Mucosa of descending colon (tissue), 3 donors: ENCODE measurements at regions not wholly inside any gene's neighbourhood (a gene's known extent, or its start where the extent isn't known, plus 50 kb on each side); places are given as distances from the start of the nearest gene placed in this dataset.

Experiments used
- ATAC-seq: fragments of 200-7000 bp; cut with Tn5 transposase; one replicate; pipeline ENCODE4 v1.9.1; 2020; ENCODE audit warnings: mild to moderate bottlenecking, moderate library complexity
- DNase-seq, 3 donors: peaks; one replicate each; pipeline ENCODE4 v3.0.0-alpha.2; 2020
- H3K36me3 ChIP-seq: fragments of 200-600 bp; one replicate; pipeline ENCODE4 v1.8.0; 2021; ENCODE audit warnings: low read depth, mild to moderate bottlenecking
- H3K4me1 ChIP-seq: fragments of 200-600 bp; one replicate; pipeline ENCODE4 v1.8.0; 2021; ENCODE audit warnings: low read depth, mild to moderate bottlenecking
- H3K4me3 ChIP-seq: fragments of 200-600 bp; one replicate; pipeline ENCODE4 v1.8.0; 2021; ENCODE audit warnings: mild to moderate bottlenecking
- H3K9me3 ChIP-seq: fragments of 200-600 bp; one replicate; pipeline ENCODE4 v1.8.0; 2021; ENCODE audit warnings: mild to moderate bottlenecking
- CTCF ChIP-seq: fragments of 200-600 bp; IDR thresholded peaks from one replicate; pipeline ENCODE4 v1.8.0; 2022; ENCODE audit warnings: antibody characterized with exemption, mild to moderate bottlenecking
- intact Hi-C, 2 donors: fragments of 100-400 bp; cut with DNase I in 1 of 2; cut with micrococcal nuclease in 1 of 2; formaldehyde crosslinking; loops; one replicate each; pipeline versions ENCODE4 v1.11.0 to v1.11.1; 2022; cut with DNase I, micrococcal nuclease
- donor health status: DM: no; HTN: no; CAD: no; lungs with moderate emphysema.
- donor health status: DM: no; HTN: no; CAD: no.
- donor health status: DM: no; HTN: yes; CAD: no.

DNA sequence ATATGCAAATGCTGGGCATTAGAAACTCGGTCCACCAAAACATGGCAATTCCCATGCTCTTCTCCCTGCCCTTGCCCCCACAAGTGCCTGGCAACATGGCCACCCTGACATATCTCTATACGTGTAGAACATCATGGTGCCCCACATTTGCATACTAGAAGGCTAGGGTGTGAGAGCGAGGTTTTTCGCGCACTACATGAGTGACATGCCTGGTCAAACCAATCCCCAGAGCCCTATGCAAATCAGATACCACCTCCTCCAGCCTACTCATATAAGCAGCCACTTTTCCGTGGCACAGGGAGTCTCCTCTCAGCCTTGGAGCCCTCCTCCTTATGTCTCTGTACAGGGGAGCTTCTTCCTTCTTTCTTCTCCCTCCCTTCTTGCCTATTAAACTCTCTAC lies 296.1 kb upstream of the GULP1 start:
- Histone ChIP-seq H3K36me3 (no peaks in the 10 kb centered on the region), H3K4me3 (no peak overlapping the region), H3K9me3 (no peaks in the 10 kb centered on the region), H3K4me1 (no peaks in the 10 kb centered on the region)
- ATAC-seq, result no peak
- intact Hi-C loops, result no loop called here
- no peak for DNase-seq
- TF ChIP-seq CTCF, result no peak

GRCh38 chr2:187996630-187997029 lies 295.0 kb upstream of the GULP1 start:
- intact Hi-C loops, result no loop called here
- TF ChIP-seq CTCF, result no peak
- no peak overlapping the region for H3K4me3 ChIP-seq
- H3K36me3 ChIP-seq, result no peaks in the 10 kb centered on the region
- H3K4me1 ChIP-seq, result no peaks in the 10 kb centered on the region
- H3K9me3 ChIP-seq, result no peaks in the 10 kb centered on the region
- DNase-seq (no peak), ATAC-seq (no peak)

DNA sequence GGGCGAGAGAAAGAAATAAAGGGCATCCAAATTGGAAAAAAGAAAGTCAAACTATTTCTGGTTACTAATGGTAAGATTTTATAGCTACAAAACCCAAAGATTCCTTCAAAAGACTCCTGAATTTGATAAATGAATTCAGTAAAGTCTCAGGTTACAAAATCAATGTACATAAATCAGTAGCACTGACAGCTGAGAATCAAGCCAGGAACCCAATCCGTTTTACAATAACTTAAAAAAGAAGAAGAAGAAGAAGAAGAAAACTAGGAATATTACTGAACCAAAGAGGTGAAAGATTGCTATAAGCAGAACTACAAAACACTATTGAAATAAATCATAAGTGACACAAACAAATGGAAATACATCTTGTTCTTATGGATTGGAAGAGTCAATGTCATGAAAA lies 291.5 kb upstream of the GULP1 start:
- H3K4me1 ChIP-seq, result no peaks in the 10 kb centered on the region
- no peak for ATAC-seq
- no peak for DNase-seq
- no peaks in the 10 kb centered on the region for H3K36me3 ChIP-seq
- H3K9me3 ChIP-seq, result no peaks in the 10 kb centered on the region
- intact Hi-C loops, result no loop called here
- no peak for TF ChIP-seq CTCF
- no peak overlapping the region for H3K4me3 ChIP-seq

DNA sequence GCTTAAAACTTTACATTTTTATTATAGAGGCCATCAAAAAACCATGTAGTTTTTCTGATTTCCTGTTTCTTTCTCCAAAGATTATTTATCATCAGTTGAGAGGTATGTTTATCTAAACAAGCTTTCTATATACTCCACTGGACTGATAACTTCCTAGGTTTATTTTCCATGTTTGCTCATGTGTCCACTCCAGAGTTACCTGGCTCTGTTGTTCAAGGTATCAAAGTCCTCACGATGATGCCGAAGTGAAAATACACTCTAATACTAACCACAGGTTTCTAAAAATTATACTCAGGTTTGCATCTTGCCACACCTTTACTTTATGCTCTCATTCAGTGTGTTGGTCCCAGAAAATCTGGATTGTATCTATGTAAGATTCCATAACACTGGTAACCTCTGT lies 287.9 kb upstream of the GULP1 start:
- no peak overlapping the region for H3K4me3 ChIP-seq
- no peaks in the 10 kb centered on the region for H3K9me3 ChIP-seq
- no peaks in the 10 kb centered on the region for H3K4me1 ChIP-seq
- intact Hi-C loops, result no loop called here
- ATAC-seq (no peak), DNase-seq (no peak)
- no peaks in the 10 kb centered on the region for H3K36me3 ChIP-seq
- no peak for TF ChIP-seq CTCF

GRCh38 chr2:188013767-188014166 lies 277.9 kb upstream of the GULP1 start:
- H3K4me3 ChIP-seq, result no peak overlapping the region
- intact Hi-C loops, result no loop called here
- H3K9me3 ChIP-seq, result no peaks in the 10 kb centered on the region
- DNase-seq (no peak), ATAC-seq (no peak)
- no peaks in the 10 kb centered on the region for H3K36me3 ChIP-seq
- TF ChIP-seq CTCF, result no peak
- no peaks in the 10 kb centered on the region for H3K4me1 ChIP-seq

- no peak for ATAC-seq
- TF ChIP-seq CTCF, result no peak
- Histone ChIP-seq H3K4me3 (no peak overlapping the region), H3K9me3 (peaks cover 4% of the 10 kb centered on the region), H3K4me1 (no peaks in the 10 kb centered on the region), H3K36me3 (no peaks in the 10 kb centered on the region)
- no peak for DNase-seq
- intact Hi-C loops, result no loop called here
Measured at GRCh38 chr2:188016917-188017316, 274.8 kb upstream of the GULP1 start.
